IMR-90 (cell line): ENCODE measurements at regions not wholly inside any gene's neighbourhood (a gene's known extent, or its start where the extent isn't known, plus 50 kb on each side); places are given as distances from the start of the nearest gene placed in this dataset.

Experiments used
- BHLHE40 ChIP-seq: fragments of 150-350 bp; IDR thresholded peaks from 2 replicates; pipeline ENCODE4 v1.6.1; 2016; ENCODE audit warnings: mild to moderate bottlenecking, low read depth, low read length
- CHD1 ChIP-seq: IDR thresholded peaks from 2 replicates; pipeline ENCODE4 v1.6.1; 2012; ENCODE audit warnings: low read depth, low read length, improper control_type of control experiment
- CTCF ChIP-seq: conservative IDR thresholded peaks from 2 replicates; pipeline ENCODE4 v1.5.1; 2012; ENCODE audit warnings: mild to moderate bottlenecking, low read depth, low read length, improper control_type of control experiment
- FOS ChIP-seq: fragments of 150-350 bp; IDR thresholded peaks from 2 replicates; pipeline ENCODE4 v1.6.1; 2016; ENCODE audit warnings: low read depth, low read length
- MAFK ChIP-seq: IDR thresholded peaks from 2 replicates; pipeline ENCODE4 v1.6.1; 2012; ENCODE audit warnings: low read depth, low read length, improper control_type of control experiment
- MXI1 ChIP-seq: IDR thresholded peaks from 2 replicates; pipeline ENCODE4 v1.6.1; 2012; ENCODE audit warnings: low read depth, mild to moderate bottlenecking, low read length, moderate library complexity, borderline replicate concordance
- POLR2A ChIP-seq: IDR thresholded peaks from 2 replicates; pipeline ENCODE4 v1.6.1; 2012; ENCODE audit warnings: mild to moderate bottlenecking, low read depth, low read length
- RAD21 ChIP-seq: IDR thresholded peaks from 2 replicates; pipeline ENCODE4 v1.6.1; 2012; ENCODE audit warnings: low read length, improper control_type of control experiment
- RCOR1 ChIP-seq: IDR thresholded peaks from 2 replicates; pipeline ENCODE4 v1.6.1; 2012; ENCODE audit warnings: mild to moderate bottlenecking, low read length, improper control_type of control experiment; ENCODE audit not compliant: insufficient replicate concordance
- RFX5 ChIP-seq: IDR thresholded peaks from 2 replicates; pipeline ENCODE4 v1.8.0; 2012; ENCODE audit warnings: low read depth, mild to moderate bottlenecking, low read length, moderate library complexity
- SMC3 ChIP-seq: fragments of 150-350 bp; IDR thresholded peaks from 2 replicates; pipeline ENCODE4 v1.6.1; 2016; ENCODE audit warnings: low read depth, mild to moderate bottlenecking, antibody characterized with exemption, low read length, moderate library complexity

GRCh38 chrX:42536286-42536685 is 241.7 kb downstream of the PPP1R2C start:
- TF ChIP-seq CTCF (no peak), MXI1 (no peak), POLR2A (no peak), CHD1 (no peak), BHLHE40 (no peak), RCOR1 (no peak), RFX5 (no peak), SMC3 (no peak), FOS (no peak), RAD21 (no peak), MAFK (no peak)
